ENCODE measurements at regions not wholly inside any gene's neighbourhood (a gene's known extent, or its start where the extent isn't known, plus 50 kb on each side); places are given as distances from the start of the nearest gene placed in this dataset.
"Not testable (repeated sequence)": the region's sequence is repeated elsewhere in the genome, so short reads cannot be mapped to it uniquely, and the experiment has no call there.

DNA sequence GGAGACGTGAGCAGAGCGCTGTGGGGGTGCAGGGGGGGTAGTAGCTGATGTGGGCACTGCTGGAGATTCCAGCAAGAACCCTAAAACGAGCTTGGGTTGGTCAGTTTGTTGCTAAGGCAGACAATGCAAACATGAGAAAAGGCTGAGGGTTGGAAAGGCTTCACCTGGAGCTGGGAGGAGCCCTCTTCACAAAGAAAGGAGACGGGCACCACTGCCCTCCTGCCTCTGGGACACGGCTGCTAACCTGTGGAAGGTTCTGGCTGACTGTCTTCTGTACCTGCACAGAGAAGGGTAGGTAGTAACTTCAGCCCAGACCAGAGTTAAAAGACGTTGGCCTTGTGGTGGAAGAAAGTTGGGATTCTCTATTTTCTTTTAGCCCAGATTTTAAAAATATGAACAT is 108.7 kb downstream of the SUCLA2 start:
- Mint-ChIP-seq H3K9me3 (no peaks in the 10 kb centered on the region), H3K27ac (no peak overlapping the region), H3K36me3 (ENCODE audit: low read depth) (no peaks in the 10 kb centered on the region), H3K4me1 (no peaks in the 10 kb centered on the region), H3K27me3 (ENCODE audit: low read depth) (no peaks in the 10 kb centered on the region), H3K4me3 (no peak overlapping the region)
- TF ChIP-seq, protein P1, sequence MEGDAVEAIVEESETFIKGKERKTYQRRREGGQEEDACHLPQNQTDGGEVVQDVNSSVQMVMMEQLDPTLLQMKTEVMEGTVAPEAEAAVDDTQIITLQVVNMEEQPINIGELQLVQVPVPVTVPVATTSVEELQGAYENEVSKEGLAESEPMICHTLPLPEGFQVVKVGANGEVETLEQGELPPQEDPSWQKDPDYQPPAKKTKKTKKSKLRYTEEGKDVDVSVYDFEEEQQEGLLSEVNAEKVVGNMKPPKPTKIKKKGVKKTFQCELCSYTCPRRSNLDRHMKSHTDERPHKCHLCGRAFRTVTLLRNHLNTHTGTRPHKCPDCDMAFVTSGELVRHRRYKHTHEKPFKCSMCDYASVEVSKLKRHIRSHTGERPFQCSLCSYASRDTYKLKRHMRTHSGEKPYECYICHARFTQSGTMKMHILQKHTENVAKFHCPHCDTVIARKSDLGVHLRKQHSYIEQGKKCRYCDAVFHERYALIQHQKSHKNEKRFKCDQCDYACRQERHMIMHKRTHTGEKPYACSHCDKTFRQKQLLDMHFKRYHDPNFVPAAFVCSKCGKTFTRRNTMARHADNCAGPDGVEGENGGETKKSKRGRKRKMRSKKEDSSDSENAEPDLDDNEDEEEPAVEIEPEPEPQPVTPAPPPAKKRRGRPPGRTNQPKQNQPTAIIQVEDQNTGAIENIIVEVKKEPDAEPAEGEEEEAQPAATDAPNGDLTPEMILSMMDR (IDR thresholded peaks at IDR 0.05; ENCODE audit: unreplicated experiment in 3 of 3), result no peak

DNA sequence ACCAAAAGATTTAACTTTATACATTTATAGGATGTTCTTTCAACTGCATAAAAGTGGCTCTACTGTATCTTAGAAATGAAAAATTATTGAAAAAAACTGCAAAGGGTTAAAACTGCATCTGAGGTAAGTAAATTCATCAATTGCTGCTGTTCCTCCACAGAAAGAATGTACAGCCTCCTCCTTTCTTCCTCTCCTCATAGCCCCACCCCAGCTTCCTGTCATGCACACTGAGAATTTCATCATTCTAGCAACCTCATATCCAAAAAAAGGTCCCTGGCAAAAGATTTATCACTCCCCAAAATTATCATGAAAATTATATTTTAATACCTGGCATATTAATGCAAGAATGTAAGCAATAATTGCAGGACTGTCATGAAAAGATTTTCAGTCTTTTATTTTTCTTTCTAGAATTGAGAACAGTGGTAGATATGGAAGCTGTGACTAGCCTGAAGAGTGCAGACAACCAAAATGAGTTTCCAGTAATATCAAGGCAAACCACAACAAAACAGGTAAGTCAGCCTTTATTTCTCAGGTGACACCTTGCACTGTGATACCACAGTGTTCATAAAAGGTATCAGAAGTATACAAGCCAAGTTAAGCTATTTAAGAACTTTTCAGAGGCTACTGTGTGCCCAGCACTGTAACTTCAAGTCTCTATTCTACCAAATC is 110.8 kb downstream of the SUCLA2 start:
- Mint-ChIP-seq H3K27me3 (ENCODE audit: low read depth) (no peaks in the 10 kb centered on the region), H3K4me1 (peaks cover 6% of the 10 kb centered on the region), H3K4me3 (no peak overlapping the region), H3K9me3 (no peaks in the 10 kb centered on the region), H3K36me3 (ENCODE audit: low read depth) (no peaks in the 10 kb centered on the region), H3K27ac (no peak overlapping the region)
- TF ChIP-seq, protein P1 (IDR thresholded peaks at IDR 0.05; ENCODE audit: unreplicated experiment in 3 of 3), result no peak

DNA sequence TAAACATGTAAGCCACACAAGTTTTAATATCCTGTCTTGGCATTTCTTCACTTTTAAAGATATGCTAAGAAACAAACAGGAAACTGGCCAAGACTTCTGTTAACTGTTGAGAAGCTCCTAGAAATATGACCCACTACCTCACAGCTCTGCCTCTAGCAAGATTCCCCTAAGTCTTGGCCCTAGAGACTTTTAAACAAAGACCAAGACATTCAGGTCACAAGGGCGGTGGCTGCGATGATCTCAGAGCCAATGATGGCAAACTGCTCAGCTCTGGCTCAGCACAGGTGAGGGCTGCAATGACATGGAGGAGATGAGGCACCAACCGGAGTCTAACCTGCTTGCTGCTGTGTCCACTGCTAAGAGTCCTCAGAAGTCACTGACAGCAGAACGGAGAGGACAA is 114.8 kb downstream of the SUCLA2 start:
- Mint-ChIP-seq H3K27me3 (ENCODE audit: low read depth) (peaks cover 3% of the 10 kb centered on the region), H3K36me3 (ENCODE audit: low read depth) (no peaks in the 10 kb centered on the region), H3K4me3 (no peak overlapping the region), H3K4me1 (peaks cover 7% of the 10 kb centered on the region), H3K9me3 (no peaks in the 10 kb centered on the region), H3K27ac (peak overlapping the region in 1 of 3 experiments; percentile 13)
- TF ChIP-seq, protein P1 (IDR thresholded peaks at IDR 0.05; ENCODE audit: unreplicated experiment in 3 of 3), result no peak

DNA sequence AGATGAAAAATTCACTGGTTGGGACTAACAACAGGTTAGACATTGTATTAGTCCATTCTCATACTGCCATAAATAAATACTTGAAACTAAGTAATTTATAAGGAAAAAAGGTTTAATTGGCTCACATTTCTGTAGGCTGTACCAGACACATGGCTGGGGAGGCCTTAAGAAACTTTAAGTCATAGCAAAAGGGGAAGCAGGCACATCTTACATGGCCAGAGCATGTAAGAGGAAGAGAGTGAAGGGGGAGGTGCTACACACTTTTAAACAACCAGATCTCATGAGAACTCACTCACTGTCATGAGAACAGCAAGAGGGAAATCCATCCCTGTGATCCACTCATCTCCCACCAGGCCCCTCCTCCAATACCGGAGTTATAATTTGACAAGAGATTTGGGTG is 125.9 kb downstream of the SUCLA2 start:
- TF ChIP-seq, protein P1 (IDR thresholded peaks at IDR 0.05; ENCODE audit: unreplicated experiment in 3 of 3), result no peak
- peaks cover 15% of the 10 kb centered on the region for H3K9me3 Mint-ChIP-seq

DNA sequence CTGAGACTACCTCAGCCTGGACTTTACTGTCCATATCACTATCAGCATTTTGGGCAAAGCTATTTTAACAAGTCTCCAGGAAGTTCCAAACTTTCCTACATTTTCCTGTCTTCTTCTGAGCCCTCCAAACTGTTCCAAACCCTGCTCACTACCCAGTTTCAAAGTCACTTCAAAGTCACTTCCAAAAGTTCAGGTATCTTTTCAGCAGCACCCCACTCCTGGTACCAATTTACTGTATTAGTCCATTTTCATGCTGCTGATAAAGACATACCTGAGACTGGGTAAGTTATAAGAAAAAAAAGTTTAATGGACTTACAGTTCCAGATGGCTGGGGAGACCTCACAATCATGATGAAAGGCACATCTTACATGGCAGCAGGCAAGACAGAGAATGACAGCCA is 127.1 kb downstream of the SUCLA2 start:
- not testable (repeated sequence) for H3K27ac Mint-ChIP-seq

More for the DNA sequence above, 125.9 kb downstream of the SUCLA2 start:
- no peaks in the 10 kb centered on the region for H3K36me3 Mint-ChIP-seq (ENCODE audit: low read depth)
- H3K4me1 Mint-ChIP-seq, result no peaks in the 10 kb centered on the region
- H3K27ac Mint-ChIP-seq, result no peak overlapping the region
- H3K4me3 Mint-ChIP-seq, result no peak overlapping the region
- peaks cover 3% of the 10 kb centered on the region for H3K27me3 Mint-ChIP-seq (ENCODE audit: low read depth)

DNA sequence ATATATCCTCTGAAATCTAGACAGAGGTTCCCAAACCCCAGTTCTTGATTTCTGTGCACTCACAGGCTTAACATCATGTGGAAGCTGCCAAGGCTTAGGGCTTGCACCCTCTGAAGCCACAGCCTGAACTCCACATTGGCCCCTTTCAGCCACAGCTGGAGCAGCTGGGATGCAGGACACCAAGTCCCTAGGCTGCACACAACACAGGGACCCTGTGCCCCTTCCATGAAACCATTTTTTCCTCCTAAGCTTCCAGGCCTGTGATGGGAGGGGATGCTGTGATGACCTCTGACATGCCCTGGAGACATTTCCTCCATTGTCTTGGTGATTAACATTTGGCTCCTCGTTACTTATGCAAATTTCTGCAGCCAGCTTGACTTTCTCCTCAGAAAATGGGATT is 127.8 kb downstream of the SUCLA2 start:
- not testable (repeated sequence) for H3K27me3 Mint-ChIP-seq (ENCODE audit: low read depth); H3K4me1 Mint-ChIP-seq; H3K36me3 Mint-ChIP-seq (ENCODE audit: low read depth); H3K4me3 Mint-ChIP-seq; H3K27ac Mint-ChIP-seq
- peaks cover 15% of the 10 kb centered on the region for H3K9me3 Mint-ChIP-seq

More for the DNA sequence above, 127.1 kb downstream of the SUCLA2 start:
- H3K9me3 Mint-ChIP-seq, result peaks cover 15% of the 10 kb centered on the region
- H3K4me3 Mint-ChIP-seq; H3K27me3 Mint-ChIP-seq (ENCODE audit: low read depth); H3K4me1 Mint-ChIP-seq; H3K36me3 Mint-ChIP-seq (ENCODE audit: low read depth): not testable (repeated sequence)

DNA sequence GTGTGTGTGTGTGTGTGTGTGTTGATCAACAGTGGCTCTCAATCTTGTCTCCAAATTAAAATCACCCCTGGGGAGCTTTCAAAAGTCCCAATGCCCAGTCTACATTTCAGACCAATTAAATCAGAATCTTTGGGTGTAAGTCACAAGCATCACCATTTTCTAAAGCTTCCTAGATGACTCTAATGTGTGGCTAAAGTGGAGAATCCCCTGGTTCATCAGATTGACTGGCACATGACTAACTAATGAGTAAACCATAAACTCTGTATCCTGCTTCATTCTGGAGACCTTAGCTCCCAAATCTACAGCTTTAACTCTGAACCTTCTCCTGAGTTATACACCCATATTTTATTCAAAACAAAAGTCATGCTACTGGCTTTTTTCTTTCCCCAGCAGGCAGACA is 131.3 kb downstream of the SUCLA2 start:
- H3K36me3 Mint-ChIP-seq (ENCODE audit: low read depth), result no peaks in the 10 kb centered on the region
- TF ChIP-seq, protein P1 (IDR thresholded peaks at IDR 0.05; ENCODE audit: unreplicated experiment in 3 of 3), result no peak
- H3K27ac Mint-ChIP-seq, result peak overlapping the region in 1 of 3 experiments; percentile 39
- H3K4me1 Mint-ChIP-seq, result no peaks in the 10 kb centered on the region
- peaks cover 3% of the 10 kb centered on the region for H3K27me3 Mint-ChIP-seq (ENCODE audit: low read depth)
- H3K4me3 Mint-ChIP-seq, result no peak overlapping the region
- peaks cover 15% of the 10 kb centered on the region for H3K9me3 Mint-ChIP-seq

Data from nephron (organoid).